B cell (primary cell): ENCODE measurements at regions not wholly inside any gene's neighbourhood (a gene's known extent, or its start where the extent isn't known, plus 50 kb on each side); places are given as distances from the start of the nearest gene placed in this dataset.

Experiments
- EZH2 ChIP-seq: IDR thresholded peaks from 2 replicates; pipeline ENCODE4 v1.6.1; 2012; ENCODE audit warnings: borderline replicate concordance, low read depth, mild to moderate bottlenecking, moderate library complexity, low read length; ENCODE audit not compliant: insufficient read depth, poor library complexity, severe bottlenecking
- TF ChIP-seq, protein P1 (sequence below): fragments of 200-600 bp; IDR thresholded peaks from one replicate; pipeline ENCODE4 v1.8.0; 2022; ENCODE audit warnings: antibody characterized with exemption, mild to moderate bottlenecking

DNA sequence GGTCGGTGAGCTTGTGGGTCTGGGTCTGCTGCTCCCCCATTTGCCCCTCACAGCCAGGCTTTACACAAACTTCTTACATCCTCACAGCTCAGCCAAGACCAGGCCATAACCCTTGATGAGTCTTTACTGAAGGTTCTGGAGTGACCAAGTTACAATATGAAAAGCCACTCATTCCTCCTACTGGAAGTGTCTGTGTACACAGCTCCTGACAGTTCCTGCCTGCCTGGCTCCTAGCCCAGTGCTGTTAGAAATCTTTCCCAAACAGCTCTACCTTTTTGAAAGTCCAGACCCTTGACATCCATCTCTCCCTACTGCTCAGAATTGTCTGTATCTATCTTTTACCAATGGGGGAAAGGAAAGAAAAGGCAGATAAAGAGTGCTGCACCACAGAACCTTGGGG, 106.9 kb downstream of the PAX1 start:
- no peak for TF ChIP-seq EZH2
- TF ChIP-seq, protein P1, sequence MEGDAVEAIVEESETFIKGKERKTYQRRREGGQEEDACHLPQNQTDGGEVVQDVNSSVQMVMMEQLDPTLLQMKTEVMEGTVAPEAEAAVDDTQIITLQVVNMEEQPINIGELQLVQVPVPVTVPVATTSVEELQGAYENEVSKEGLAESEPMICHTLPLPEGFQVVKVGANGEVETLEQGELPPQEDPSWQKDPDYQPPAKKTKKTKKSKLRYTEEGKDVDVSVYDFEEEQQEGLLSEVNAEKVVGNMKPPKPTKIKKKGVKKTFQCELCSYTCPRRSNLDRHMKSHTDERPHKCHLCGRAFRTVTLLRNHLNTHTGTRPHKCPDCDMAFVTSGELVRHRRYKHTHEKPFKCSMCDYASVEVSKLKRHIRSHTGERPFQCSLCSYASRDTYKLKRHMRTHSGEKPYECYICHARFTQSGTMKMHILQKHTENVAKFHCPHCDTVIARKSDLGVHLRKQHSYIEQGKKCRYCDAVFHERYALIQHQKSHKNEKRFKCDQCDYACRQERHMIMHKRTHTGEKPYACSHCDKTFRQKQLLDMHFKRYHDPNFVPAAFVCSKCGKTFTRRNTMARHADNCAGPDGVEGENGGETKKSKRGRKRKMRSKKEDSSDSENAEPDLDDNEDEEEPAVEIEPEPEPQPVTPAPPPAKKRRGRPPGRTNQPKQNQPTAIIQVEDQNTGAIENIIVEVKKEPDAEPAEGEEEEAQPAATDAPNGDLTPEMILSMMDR: no peak
